Islet precursor cell (in vitro differentiated cells): ENCODE measurements at regions not wholly inside any gene's neighbourhood (a gene's known extent, or its start where the extent isn't known, plus 50 kb on each side); places are given as distances from the start of the nearest gene placed in this dataset.
A peak's percentile ranks its signal among the peaks of the same experiment; 100 is the strongest.
"Not testable (repeated sequence)": the region's sequence is repeated elsewhere in the genome, so short reads cannot be mapped to it uniquely, and the experiment has no call there.

Experiments
- DNase-seq: peaks from one replicate; pipeline ENCODE4 v3.0.0-alpha.2; 2018

- DNase-seq, result peak; percentile 52
These were observed 264.0 kb downstream of the CTH start for GRCh38 chr1:70674941-70675685.

- peak; percentile 59 for DNase-seq
These were observed 264.7 kb downstream of the CTH start for GRCh38 chr1:70675737-70676156.

DNA sequence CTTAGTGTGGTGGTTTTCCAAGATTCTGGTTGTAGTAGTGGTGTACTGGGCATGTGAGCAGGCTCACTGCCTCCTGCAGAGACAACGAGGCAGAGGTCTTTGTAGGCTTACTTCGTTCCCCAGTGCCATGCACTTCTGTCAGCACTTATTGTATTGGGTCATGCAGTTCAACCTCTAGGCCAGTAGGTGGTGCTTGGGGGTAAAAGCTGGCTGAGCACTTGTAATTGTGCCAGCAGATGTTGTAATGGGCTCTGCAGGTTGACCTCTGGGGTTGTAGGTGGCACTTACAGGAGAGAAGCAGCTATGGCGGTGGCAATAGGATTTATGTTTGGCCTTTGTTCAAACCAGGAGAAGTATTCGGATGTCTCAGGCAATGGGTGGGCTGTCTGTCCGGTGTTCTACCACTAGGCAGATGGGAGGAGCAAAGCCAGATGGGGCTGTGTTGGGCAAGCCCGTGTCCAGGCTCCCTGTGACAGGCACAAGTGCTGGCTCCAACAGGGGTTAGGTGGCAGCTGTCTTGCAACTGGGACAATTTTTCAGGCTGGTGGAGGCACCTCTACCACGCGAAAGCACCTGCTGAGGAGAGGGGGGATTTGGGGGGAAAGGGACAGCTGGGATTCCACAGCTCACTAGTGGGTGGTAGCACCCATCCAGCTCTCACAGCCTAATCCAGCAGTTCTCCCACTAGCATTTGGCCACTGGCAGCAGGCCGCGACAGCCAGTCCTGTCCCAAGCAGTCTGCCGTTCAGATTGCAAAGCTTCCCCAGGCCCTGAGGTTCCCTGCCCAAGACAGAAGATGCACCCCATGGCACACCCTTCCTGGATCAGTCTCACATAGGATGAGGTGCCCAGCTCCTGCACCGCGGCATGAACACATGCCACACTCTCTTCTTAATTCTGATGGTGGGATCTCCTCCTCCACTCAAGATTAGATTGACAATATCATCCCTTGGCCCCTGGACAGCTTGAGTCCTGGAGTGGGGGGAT lies 274.5 kb downstream of the CTH start:
- peak; percentile 87 for DNase-seq

- DNase-seq, result no peak
These were observed 277.5 kb downstream of the CTH start for GRCh38 chr1:70688580-70688979.

- peak; percentile 69 for DNase-seq
These were observed 295.4 kb downstream of the CTH start for GRCh38 chr1:70706381-70707037.

DNA sequence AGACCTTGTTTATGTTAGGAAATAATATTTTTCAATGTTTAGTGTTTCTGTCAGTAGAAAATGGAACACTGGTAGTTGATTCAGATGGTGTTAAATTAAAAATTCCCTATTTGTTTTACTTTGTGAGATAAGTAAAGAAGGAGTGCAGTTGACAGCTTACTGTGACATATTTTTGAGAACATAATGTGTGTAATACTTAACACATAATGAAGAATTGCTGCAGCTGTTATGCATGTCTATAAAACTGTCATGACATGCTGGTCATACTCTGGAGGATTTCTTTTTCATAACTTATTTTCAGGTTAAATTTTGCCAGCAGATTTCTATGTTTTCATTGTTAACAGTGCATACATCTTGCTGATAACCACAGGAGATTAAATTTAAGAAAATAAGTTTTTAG lies 296.1 kb downstream of the CTH start:
- DNase-seq, result no peak

DNA sequence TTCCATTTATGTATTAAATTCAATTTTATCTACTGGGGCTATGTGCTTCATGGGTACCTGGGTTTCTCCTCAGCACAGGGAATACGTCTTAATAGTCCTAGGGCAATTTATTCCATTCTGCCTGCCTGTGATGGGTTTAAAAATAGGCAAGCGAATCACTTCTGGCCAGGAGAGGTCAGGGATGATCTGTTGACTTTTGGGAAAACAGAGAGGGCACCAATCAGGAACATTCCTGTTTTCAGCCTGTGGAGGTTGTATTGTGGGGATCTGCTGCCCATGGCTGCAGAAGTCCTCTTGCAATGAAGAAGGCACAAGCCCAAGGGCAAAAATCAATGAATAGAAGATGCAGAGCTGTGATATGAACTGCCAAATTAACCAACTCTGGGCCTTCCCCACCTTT lies 303.1 kb downstream of the CTH start:
- DNase-seq, result no peak

DNA sequence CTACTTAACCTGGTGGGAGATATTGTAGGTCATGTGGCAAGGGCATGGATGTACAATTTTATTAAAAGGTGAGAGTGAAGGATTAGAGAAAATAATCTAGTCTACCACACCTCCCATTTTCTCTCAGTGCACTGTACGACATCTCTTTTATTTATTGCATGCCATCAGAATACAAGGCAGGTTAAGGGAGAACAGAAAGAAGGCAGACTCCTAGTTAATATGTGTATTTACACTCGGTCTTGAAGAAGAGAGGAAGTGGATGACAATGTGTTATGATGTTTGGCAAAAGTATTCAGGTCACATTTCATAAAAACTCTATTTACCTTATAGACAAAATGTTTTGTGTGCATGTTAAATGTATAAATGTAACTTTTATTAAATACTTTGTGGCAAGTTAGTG lies 306.1 kb downstream of the CTH start:
- DNase-seq, result no peak

DNA sequence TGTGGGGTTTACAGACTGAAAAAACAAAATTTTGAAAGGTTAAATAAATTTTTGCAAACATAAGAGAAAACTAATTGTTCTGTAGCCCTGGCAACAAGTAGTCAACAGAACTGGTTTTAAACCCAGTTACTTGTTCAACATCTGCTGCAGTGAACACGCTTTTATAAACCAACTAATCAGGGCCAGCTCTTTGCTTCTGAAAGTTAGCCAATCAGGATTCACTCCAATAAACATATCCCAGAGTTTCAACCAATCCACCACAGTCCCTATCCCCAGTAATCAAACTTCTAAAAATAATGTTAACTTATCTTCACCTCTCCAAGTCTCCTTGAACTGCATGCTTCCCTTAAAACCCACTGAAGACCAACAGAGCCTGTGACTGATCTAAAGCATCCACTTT lies 306.6 kb downstream of the CTH start:
- no peak for DNase-seq

DNA sequence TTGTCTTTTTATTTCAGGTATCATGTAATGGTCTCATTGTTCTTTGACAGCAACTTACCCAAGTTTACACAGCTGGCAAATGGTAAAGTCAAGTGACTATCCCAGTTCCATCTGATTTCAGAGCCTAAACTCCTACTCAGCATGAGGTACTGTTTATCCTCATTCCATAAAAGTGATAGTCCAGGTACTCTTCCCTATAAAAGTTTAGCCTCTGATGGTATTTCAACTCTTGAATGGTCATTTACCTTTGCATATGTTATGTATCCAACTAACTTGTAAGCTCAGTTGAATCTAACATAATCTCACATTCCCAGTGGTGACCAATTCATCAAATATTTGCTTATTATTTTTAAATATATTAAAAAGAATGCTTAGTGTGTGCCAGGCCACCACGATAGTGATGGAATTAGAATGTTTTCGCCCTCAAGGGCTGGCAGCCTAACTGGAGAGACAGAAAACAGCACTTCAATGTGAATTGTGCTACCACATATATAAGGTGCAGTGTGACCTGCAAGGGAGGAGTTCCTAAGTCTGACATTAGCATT lies 307.1 kb downstream of the CTH start:
- DNase-seq, result no peak

DNA sequence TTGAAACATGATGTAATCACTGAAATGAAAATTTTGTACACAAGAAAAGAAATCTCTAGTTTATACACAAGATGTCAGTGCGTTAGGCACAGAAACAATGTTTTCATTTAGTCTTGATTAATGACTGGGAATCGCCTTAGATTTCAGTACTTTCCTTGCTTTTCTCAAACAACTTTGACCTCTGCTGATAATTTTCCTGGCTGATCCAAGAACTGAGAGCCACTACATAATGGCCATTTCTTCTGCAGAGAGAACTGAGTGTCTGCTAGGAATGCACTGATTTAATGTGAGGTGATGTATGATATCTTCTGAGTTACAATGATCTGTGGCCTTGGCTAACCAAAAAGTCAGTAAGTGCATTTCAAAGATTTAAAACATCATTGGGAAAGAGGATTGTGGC lies 308.1 kb downstream of the CTH start:
- no peak for DNase-seq

DNA sequence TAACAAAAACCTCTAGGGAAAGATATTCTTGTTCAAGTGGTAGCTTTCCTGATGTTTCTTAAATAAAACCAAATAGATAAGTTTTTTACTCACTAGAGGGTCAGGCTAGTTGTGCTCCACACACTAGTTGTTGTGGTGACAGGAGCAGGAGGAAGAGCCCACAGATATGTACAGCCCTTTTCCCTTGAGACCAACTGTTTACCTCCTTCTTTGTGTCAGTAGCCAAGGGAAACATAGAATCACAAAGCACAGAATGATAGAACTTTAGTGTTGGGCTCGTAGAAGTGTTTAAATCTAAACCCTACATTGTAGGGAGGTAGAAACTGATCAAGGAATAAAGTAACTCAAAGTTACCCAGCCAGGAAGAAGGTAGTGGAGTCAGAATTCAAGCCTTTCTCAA lies 309.0 kb downstream of the CTH start:
- no peak for DNase-seq

GRCh38 chr1:70720521-70720920 lies 309.5 kb downstream of the CTH start:
- DNase-seq, result no peak

DNA sequence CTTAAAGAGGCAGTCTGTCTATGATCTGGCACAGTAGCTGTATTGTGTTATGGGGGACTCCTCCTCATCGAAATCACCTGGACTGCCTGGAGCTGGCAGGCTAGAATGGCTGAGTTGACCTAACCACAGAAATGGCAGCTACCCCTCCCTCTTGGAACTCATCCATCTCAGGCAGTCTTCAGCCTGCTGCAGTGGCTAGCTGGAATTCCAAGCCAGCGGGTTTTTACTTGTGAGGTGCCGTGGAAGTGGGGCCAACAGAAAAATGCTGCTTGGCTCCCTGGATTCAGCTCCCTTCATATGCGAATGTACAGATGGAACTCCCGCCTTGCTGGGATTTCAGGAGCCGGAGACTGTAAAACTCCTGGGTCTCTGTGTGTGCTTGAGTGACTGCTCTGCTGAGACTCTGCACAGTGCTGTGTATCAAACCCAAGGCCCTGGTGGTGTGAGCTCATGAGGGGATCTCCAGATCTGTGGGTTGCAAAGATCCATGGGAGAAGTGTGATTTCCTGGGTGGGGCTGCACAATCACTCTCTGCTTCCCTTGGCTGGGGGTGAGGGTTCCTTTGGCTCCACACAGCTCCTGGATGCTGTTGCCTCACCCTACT lies 316.9 kb downstream of the CTH start:
- no peak for DNase-seq

DNA sequence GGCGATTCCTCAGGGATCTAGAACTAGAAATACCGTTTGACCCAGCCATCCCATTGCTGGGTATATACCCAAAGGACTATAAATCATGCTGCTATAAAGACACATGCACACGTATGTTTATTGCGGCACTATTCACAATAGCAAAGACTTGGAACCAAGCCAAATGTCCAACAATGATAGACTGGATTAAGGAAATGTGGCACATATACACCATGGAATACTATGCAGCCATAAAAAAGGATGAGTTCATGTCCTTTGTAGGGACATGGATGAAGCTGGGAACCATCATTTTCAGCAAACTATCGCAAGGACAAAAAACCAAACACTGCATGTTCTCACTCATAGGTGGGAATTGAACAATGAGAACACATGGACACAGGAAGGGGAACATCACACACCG lies 311.1 kb downstream of the PTGER3 start:
- DNase-seq, result not testable (repeated sequence)

DNA sequence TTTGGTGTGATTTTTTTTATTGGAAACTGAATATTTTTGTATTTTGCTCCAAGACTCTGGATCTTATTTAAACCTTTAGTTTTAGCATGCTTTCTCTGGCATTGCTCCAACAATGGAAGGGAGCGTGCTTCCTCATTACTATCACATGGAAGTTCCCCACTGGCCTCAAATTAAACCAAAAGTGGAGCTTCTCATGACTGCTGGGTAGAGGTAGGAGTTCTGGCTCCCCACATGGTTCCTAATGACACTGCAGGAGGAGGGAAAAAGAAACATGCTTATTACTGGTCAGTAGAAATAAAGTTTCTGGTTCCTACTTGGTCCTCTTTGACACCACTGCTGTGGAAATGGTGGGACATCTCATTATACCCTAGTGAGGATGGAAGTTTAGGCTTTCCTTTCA lies 310.5 kb downstream of the PTGER3 start:
- DNase-seq, result no peak

- no peak for DNase-seq
These were observed 309.0 kb downstream of the PTGER3 start for GRCh38 chr1:70738624-70739023.

DNA sequence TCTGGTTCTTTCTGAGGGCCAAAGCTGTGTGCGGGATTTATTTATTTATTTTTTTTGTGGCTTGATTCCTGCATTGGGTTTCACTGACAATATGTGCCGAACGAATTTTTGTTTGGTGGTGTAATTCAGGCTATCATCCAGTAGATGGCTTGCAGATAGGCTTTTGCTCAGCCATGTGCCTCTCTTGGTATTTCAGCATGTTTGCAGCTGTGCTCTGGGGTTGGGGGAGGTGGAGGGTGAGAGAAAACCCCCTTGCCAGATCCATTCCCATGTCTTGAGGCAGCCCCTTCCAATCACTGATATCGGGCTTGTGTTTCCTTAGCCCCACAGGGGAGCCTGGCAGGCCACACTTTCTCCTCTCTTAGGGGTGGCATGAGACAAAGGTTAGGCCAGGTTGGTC lies 302.4 kb downstream of the PTGER3 start:
- peak; percentile 56 for DNase-seq

- DNase-seq, result not testable (repeated sequence)
These were observed 301.6 kb downstream of the PTGER3 start for GRCh38 chr1:70746062-70746461.

DNA sequence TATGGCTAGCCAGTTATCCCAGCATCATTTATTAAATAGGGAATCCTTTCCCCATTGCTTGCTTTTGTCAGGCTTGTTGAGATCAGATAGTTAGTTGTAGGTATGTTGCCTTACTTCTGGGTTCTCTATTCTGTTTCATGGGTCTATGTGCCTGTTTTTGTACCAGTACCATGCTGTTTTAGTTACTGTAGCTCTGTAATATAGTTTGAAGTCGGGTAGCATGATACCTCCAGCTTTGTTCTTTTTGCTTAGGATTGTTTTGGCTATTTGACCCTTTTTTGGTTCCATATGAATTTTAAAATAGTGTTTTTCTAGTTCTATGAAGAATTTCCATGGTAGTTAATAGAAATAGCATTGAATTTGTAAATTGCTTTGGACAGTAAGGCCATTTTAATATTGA lies 300.5 kb downstream of the PTGER3 start:
- not testable (repeated sequence) for DNase-seq

DNA sequence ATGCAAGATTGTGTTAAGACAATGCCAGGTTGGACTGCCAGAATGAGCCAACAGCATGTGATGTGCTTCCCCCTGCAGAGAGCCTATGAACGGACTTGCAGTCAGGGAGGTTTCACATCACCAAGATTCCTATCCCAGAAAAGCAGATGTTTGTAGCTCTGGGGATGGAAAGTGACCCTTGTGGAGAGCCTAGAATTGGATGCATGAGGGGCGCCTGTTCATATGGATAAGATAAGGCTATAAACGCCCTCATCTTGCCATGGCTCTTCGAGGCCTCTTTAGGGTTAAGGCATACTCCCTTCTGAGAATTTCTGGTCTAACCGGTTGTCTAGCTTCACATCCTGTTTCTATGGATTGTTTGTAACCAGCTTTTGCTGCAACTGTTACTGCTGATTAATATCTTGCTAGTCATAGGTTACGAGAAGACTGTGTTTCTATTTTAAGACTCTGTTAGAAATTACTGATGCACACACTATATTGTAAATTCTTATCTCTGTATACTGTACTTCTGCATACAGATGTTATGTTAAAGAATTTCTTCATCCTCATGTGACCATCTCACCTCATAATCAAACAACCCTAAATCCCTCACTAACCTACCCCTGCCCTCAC lies 295.8 kb downstream of the PTGER3 start:
- DNase-seq, result not testable (repeated sequence)

- DNase-seq, result no peak
These were observed 292.9 kb downstream of the PTGER3 start for GRCh38 chr1:70754701-70755100.
